ENCODE measurements at regions not wholly inside any gene's neighbourhood (a gene's known extent, or its start where the extent isn't known, plus 50 kb on each side); places are given as distances from the start of the nearest gene placed in this dataset.

DNA sequence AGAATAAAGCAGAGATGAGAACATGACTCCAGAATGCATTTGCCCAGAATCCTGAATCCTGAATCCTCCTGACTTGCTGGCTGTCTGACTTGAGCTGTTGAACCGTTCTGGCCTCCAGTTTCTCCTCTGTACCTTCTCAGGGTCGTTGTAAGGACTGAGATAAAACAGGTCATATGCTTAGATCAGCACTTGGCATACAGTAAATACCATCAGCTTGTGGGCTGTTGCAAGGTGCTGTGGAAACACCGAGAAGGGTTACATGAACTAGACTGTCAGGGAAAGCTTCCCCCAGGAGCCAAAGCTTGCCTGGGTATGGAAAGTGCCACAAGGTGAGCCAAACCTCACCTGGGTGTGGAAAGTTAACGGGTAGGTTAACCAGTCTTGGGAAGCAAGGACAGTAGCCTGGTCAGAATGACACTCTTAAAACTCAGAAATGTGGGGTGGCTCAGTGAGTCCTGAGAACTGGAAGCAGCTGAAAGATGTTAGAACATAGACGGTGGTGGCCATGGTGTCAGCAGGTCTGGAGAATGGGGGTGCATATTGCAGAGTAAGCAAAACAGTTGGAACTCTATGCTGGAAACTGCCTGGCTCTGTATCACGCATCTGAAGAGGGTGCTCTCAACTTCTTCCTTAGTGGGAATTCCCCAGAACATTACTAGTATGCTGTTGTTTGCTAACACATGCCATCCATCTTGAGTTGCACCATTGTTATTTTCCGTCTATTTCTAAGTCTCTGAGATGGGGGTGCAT, 105.3 kb upstream of the DYRK2 start:
- Histone ChIP-seq H3K9me3 (replicated peaks; ENCODE audit: control insufficient read depth, insufficient read depth, low read depth, low read length) (no peaks in the 10 kb centered on the region), H2AFZ (ENCODE audit: low read depth, low read length) (no peak overlapping the region), H4K20me1 (replicated peaks; ENCODE audit: control insufficient read depth, insufficient read depth, low read length) (no peaks in the 10 kb centered on the region), H3K36me3 (ENCODE audit: control insufficient read depth, insufficient read depth, low read length) (no peaks in the 10 kb centered on the region), H3K27ac (ENCODE audit: extremely low read depth, low read depth, low read length) (no peak overlapping the region), H3K27me3 (ENCODE audit: control insufficient read depth in 2 of 2, insufficient read depth in 2 of 2, low read length in 2 of 2) (peaks cover 0 to 6% of the 10 kb centered on the region in 2 experiments; a peak in 1 of 5 replicates), H3K4me2 (ENCODE audit: insufficient read depth, low read length) (no peak overlapping the region), H3K79me2 (ENCODE audit: control insufficient read depth, insufficient read depth, low read length) (no peaks in the 10 kb centered on the region), H3K9ac (ENCODE audit: insufficient read depth in 1 of 2, low read depth in 2 of 2, low read length in 2 of 2) (no peak overlapping the region), H3K9me1 (ENCODE audit: control insufficient read depth, insufficient read depth, low read length) (no peaks in the 10 kb centered on the region), H3K4me3 (no peak overlapping the region), H3K4me1 (replicated peaks in 1 of 2; ENCODE audit: control insufficient read depth in 2 of 2, insufficient read depth in 2 of 2, low read length in 2 of 2) (no peaks in the 10 kb centered on the region)
- TF ChIP-seq FOXJ2 (tag; IDR thresholded peaks at IDR 0.05), result no peak
- TF ChIP-seq MAFK (IDR thresholded peaks at IDR 0.05; ENCODE audit: low read length), result peak; percentile 32; the same call in 1 of the 2 replicates
- no peak for TF ChIP-seq BHLHE40 (IDR thresholded peaks at IDR 0.05; ENCODE audit: low read length)
- peak; percentile 9; the same call in 1 of the 2 replicates for TF ChIP-seq MAFF (IDR thresholded peaks at IDR 0.05; ENCODE audit: low read length)
- peak; percentile 22; the same call in 1 of the 2 replicates for TF ChIP-seq C11orf30 (IDR thresholded peaks at IDR 0.05; ENCODE audit: low read depth)
- TF ChIP-seq ZNF316 (IDR thresholded peaks at IDR 0.05), result peak; percentile 43; the same call in 1 of the 2 replicates
- in situ Hi-C loops (cut with MboI) (no loop called here), intact Hi-C loops (cut with micrococcal nuclease) (no loop called here)
- ChIA-PET POLR2A (no interaction called here), CTCF (ENCODE audit: low intra/inter-chr PET ratio) (no interaction called here)
- DNase-seq (ENCODE audit: extremely low read depth in 1 of 4, low spot score in 3 of 4) (no peak), ATAC-seq (no peak), FAIRE-seq (no peak)
- WGBS (ENCODE audit: insufficient coverage, low coverage, missing lambda C conversion rate), result 0% methylated on average over 7 of the region's 7 CpGs
- BruUV-seq (replicated peaks), result no TSS peak

DNA sequence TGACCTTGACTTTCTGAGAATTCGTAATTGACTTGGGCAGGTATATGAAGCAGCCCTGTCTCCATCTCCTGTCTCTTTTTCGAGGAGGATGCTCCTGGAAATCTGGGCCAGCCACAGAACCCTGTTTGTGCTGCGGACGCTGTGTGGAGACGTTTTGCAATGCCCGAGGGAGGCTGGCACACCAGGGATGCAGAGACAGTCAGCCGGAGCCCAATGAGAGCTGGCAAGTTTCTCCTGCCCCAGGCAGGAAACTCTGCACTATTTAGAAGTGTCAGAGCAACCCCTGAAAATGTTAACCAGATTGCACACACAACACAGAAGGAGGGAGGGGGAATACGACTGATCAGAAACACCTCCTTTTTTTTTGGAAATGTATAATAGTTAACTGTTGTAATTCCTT, 103.2 kb upstream of the DYRK2 start:
- Histone ChIP-seq H4K20me1 (replicated peaks; ENCODE audit: control insufficient read depth, insufficient read depth, low read length) (no peaks in the 10 kb centered on the region), H3K4me1 (replicated peaks in 1 of 2; ENCODE audit: control insufficient read depth in 2 of 2, insufficient read depth in 2 of 2, low read length in 2 of 2) (no peaks in the 10 kb centered on the region), H3K4me2 (ENCODE audit: insufficient read depth, low read length) (no peak overlapping the region), H3K79me2 (ENCODE audit: control insufficient read depth, insufficient read depth, low read length) (no peaks in the 10 kb centered on the region), H3K9me1 (ENCODE audit: control insufficient read depth, insufficient read depth, low read length) (no peaks in the 10 kb centered on the region), H3K9me3 (replicated peaks; ENCODE audit: control insufficient read depth, insufficient read depth, low read depth, low read length) (no peaks in the 10 kb centered on the region), H3K27me3 (ENCODE audit: control insufficient read depth in 2 of 2, insufficient read depth in 2 of 2, low read length in 2 of 2) (no peaks in the 10 kb centered on the region), H3K27ac (ENCODE audit: extremely low read depth, low read depth, low read length) (no peak overlapping the region), H3K4me3 (no peak overlapping the region), H3K9ac (ENCODE audit: insufficient read depth in 1 of 2, low read depth in 2 of 2, low read length in 2 of 2) (no peak overlapping the region), H2AFZ (ENCODE audit: low read depth, low read length) (no peak overlapping the region), H3K36me3 (ENCODE audit: control insufficient read depth, insufficient read depth, low read length) (no peaks in the 10 kb centered on the region)
- FAIRE-seq, result no peak
- DNase-seq (ENCODE audit: extremely low read depth in 1 of 4, low spot score in 3 of 4), result no peak
- BruUV-seq (replicated peaks), result no TSS peak
- ChIA-PET POLR2A (interaction anchor here (0.6 kb wide), 1 partner anchor 972 kb away, joined by 3 read pairs; no protein-coding TSS in a partner anchor), CTCF (ENCODE audit: low intra/inter-chr PET ratio) (no interaction called here)
- no peak for ATAC-seq
- in situ Hi-C loops (cut with MboI), result no loop called here
- TF ChIP-seq KLF13 (tag; IDR thresholded peaks at IDR 0.05; ENCODE audit: borderline replicate concordance, low read depth), result no peak
- TF ChIP-seq MAZ (CRISPR knock-in tag; conservative IDR thresholded peaks at IDR 0.05 in 1 of 2, IDR thresholded peaks at IDR 0.05 in 1 of 2), result no peak
- TF ChIP-seq, protein P1, sequence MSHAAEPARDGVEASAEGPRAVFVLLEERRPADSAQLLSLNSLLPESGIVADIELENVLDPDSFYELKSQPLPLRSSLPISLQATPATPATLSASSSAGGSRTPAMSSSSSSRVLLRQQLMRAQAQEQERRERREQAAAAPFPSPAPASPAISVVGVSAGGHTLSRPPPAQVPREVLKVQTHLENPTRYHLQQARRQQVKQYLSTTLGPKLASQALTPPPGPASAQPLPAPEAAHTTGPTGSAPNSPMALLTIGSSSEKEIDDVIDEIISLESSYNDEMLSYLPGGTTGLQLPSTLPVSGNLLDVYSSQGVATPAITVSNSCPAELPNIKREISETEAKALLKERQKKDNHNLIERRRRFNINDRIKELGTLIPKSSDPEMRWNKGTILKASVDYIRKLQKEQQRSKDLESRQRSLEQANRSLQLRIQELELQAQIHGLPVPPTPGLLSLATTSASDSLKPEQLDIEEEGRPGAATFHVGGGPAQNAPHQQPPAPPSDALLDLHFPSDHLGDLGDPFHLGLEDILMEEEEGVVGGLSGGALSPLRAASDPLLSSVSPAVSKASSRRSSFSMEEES (CRISPR knock-in tag; IDR thresholded peaks at IDR 0.05), result no peak
- no peak for TF ChIP-seq SMC3 (conservative IDR thresholded peaks at IDR 0.05; ENCODE audit: insufficient read depth, low read depth, low read length)
- TF ChIP-seq CSDE1 (IDR thresholded peaks at IDR 0.05), result no peak
- TF ChIP-seq WHSC1 (IDR thresholded peaks at IDR 0.05; ENCODE audit: low read length), result no peak
- TF ChIP-seq ZNF584 (CRISPR knock-in tag; IDR thresholded peaks at IDR 0.05; ENCODE audit: low read depth), result no peak
- TF ChIP-seq L3MBTL2 (IDR thresholded peaks at IDR 0.05), result no peak
- no peak for TF ChIP-seq TAF15 (IDR thresholded peaks at IDR 0.05; ENCODE audit: low read depth, low read length)
- 4% methylated on average over 8 of the region's 8 CpGs for WGBS (ENCODE audit: insufficient coverage, low coverage, missing lambda C conversion rate)
- intact Hi-C loops (cut with micrococcal nuclease), result no loop called here

Data from K562 (cell line).